DMS 273 treated with DMSO at 0.1 percent for 48 hours (cell line): ENCODE measurements at regions not wholly inside any gene's neighbourhood (a gene's known extent, or its start where the extent isn't known, plus 50 kb on each side); places are given as distances from the start of the nearest gene placed in this dataset.

Experiments
- DNase-seq: peaks from one replicate; lab custom pipeline; 2025; lab: John Stamatoyannopoulos, UW

DNA sequence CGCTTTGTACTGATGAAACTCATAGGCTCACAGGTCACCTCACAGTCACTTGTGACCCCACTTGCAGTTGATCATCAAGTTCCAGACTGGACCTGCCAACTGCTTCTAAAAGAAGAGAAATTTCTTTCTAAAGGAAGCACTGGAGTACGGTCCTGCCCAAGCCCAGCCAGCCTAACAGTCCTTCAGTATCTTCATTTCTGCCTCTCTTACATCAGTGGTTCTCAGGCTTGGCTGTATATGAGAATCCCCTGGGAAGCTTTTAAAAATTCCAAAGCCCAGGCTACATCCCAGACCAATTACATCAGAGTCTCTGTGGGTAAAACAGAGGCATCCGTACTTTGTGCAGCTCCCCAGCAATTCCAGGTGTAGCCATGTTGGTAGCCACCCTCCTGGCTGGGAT, 282.1 kb downstream of the NFIB start:
- no peak for DNase-seq

- no peak for DNase-seq
Measured at GRCh38 chr9:14031060-14031414, 282.9 kb downstream of the NFIB start.

- DNase-seq = peak; percentile 29
Measured at GRCh38 chr9:14030375-14031059, 283.4 kb downstream of the NFIB start.

DNA sequence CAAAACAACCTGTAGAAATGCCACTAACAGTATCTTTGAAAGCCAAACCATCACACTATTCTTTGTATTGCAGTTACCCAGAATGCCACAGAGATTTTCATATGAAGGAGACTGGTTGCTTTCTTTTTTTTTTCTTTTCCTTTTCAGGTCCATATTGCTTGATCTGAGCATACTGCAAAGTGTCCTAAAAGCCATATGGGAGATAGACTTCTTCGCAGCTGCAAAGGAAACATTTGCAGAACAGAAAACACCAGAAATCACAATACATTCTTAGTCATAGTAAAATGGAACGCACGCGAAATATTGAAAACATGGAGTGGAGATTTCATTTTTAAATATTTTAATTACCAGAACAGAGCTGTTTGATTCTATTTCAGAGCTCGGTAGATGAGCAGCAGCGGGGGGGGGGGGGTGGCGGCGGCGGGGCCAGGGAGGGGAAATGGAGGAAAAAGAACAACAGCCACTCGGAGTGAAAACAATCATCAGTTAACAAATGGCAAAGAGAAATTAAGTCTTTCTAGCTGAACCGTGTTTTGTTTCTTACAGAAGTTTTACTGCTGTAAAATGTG, 284.1 kb downstream of the NFIB start:
- DNase-seq = no peak

- no peak for DNase-seq
Measured at GRCh38 chr9:14027116-14027800, 286.7 kb downstream of the NFIB start.

DNA sequence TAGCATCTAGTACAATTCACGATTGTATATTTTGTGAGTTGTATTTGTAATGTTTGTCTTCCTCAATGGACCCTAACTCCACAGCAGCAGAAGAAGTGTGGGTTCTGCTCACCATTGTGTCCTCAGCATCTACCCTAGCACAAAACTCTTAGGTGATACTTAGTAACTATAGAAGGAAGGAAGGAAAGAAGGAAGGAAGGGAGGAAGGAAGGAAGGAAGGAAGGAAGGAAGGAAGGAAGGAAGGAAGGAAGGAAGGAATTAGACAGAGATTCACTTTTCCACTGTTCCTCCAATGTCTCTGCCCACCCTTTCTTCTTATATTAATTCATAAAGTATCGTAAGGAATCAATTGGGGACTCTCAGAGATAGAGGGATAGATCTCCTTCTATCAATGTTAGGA, 288.2 kb downstream of the NFIB start:
- DNase-seq = no peak

DNA sequence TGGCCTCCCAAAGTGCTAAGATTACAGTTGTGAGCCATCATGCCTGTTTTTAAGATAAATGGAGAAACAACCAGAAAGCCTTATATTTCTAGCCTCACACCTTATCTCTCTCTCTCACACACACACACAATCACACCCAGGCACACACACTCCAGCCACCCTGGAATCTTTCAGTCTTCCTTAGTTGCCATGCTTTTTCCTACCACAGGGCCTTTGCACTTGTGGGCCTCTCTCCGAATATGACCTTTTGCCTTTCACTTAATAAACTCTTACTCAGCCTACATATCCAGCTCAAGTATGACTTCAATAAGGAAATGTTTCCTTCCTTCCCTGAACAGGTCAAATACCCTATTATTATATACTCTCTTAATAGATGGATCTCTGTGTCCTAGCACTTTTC, 290.7 kb downstream of the NFIB start:
- DNase-seq = no peak

DNA sequence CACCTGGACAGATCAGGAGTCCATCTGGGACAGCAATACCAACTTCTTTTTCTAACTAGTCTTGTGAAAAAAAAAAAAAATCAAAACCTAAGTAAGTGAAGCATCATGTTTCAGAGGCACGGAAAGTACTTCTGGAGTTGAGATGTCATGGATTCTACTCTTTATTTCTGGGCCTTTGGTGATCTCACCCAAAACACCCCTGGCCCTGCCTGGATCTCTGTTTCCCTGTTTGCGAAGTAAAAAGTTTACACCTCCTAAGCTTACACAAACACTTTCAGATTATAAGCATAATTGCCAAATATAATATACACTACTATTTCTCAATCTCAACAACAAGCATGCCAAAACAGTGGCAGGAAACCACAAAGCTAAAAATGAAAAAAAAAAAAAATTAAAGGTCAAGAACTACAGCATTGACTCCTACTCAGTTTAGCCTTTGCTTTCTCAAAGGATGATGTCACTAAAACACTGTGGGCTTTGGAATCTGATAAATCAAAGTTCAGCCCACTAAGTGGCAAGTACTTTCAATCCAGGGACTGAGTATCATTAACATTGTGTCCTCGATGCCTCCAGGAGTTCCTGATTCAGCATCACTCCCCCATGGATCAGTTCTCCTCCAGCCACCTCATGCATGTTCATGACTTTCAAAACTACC, 291.9 kb downstream of the NFIB start:
- no peak for DNase-seq

- DNase-seq = no peak
Measured at GRCh38 chr9:14018081-14018480, 295.9 kb downstream of the NFIB start.

DNA sequence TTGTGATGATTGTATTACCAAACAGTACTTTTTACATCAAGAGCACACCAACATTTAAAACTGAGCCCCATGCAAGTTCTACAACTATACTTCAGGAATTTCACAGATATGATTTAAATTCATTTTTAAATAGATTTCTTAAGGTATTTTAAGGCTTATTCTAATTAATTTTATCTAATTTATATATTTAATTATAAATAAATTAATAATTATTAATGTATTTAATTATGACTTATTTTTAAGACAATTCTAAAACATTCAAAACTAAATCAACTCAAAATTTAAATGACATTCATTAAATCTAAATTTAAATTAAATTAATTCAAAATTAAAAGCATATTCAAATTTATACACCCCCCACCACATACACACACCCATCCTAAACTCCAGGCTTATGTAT, 299.2 kb downstream of the NFIB start:
- no peak for DNase-seq

DNA sequence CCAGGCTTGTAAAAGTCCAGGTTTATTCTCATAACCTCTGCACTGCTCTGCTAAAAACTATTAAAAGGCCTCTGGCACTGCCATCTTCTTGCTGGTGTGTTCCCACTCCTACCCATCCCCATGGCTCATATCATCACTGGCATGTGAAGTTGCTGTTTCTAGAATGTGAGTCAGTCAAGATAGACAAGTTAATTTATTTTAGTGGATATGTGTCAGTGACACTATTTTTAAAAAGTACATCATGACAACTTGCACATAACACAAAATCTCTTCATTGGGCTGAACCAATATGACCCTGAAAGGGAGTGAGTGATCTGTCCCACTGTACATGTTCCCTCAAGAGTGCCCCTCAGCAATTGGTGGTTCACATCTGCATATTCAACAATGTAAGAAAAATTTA, 299.7 kb downstream of the NFIB start:
- DNase-seq = no peak

DNA sequence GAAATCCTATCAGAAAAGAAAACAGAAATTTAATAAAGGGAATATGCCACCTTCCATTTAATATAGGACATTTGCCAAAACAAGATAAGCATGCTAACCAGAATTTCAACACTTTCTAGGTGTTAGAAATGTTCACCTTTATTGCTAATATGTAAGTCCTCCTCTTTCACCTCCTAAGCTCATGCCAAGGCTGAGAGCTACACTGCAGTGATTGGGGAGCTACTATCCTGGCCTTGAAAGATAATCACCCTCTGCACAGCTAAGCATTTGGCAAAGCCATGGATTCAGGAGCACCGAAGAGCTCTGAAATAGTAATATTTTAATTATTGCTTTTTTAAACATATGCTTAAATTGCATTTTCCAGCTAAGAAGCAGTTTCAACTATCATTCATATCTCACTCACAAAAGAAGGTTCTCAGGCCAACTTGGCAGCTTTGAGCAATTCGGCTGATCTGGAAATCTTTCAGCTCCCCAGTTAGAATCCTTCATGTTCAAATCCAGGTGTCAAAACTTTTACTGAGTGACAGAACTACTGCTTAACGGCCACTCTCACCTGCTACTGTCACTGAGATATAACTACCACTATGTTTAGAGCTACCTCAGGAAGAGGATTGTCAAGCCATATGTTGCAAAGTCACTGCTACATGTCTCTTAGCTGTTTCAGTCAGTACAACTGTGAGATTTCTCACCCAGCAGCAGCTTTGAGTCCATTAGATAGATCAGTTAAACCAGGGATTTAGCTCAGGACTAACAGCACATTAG, 302.0 kb downstream of the NFIB start:
- DNase-seq = no peak

- DNase-seq = no peak
Measured at GRCh38 chr9:14007190-14007769, 306.7 kb downstream of the NFIB start.

- DNase-seq = no peak
Measured at GRCh38 chr9:14006386-14007187, 307.4 kb downstream of the NFIB start.

- no peak for DNase-seq
Measured at GRCh38 chr9:14004110-14004509, 309.8 kb downstream of the NFIB start.

DNA sequence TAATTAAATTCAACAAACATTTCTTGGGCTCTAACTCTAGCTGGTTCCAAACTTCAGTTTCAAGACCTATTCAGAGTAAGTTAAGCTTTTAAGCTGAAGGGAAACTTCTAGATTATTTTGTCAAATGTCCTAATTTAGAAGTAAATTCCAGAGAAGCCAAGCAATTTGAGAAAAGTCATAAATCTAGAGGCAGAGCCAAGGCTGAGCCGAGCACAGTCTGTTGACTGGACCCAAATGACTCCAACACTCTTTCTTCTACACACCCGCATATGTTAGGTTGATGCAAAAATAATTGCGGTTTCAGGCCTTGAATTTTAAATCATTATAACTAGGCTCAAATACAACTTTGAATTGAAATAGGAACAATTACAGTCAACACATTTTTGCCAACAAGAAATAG, 319.7 kb downstream of the NFIB start:
- DNase-seq = no peak

- no peak for DNase-seq
Measured at GRCh38 chr9:13993632-13994185, 320.2 kb downstream of the NFIB start.

GRCh38 chr9:13992138-13993088, 321.5 kb downstream of the NFIB start:
- DNase-seq = no peak

DNA sequence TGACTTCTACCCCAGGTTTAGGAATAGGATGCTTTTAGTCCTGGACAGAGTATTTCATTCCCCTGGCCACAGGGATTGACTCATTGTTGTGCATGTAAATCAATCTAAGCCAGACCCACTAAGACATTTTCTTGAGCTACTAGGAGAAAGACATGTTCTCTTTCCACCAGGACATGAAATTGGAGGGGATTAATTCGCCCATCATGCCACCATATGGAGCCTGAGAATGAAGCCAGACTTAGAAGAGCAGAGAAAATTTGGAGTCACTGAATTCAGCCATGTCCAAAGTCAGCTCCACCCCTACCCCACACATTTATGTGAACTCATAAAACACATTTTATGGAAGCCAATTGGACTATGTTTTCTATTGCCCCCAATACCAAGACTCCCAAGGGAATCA, 322.5 kb downstream of the NFIB start:
- DNase-seq = no peak

GRCh38 chr9:13990994-13991393, 322.9 kb downstream of the NFIB start:
- no peak for DNase-seq
